HL-60/S4 (cell line): ENCODE measurements at regions not wholly inside any gene's neighbourhood (a gene's known extent, or its start where the extent isn't known, plus 50 kb on each side); places are given as distances from the start of the nearest gene placed in this dataset.
"Not testable (repeated sequence)": the region's sequence is repeated elsewhere in the genome, so short reads cannot be mapped to it uniquely, and the experiment has no call there.

Experiments
- in situ Hi-C: fragments of 300-500 bp; cut with MboI; formaldehyde crosslinking; loops from 2 replicates; pipeline ENCODE4 v1.14.3; 2022; ENCODE audit warnings: low sequenced_read_pairs

DNA sequence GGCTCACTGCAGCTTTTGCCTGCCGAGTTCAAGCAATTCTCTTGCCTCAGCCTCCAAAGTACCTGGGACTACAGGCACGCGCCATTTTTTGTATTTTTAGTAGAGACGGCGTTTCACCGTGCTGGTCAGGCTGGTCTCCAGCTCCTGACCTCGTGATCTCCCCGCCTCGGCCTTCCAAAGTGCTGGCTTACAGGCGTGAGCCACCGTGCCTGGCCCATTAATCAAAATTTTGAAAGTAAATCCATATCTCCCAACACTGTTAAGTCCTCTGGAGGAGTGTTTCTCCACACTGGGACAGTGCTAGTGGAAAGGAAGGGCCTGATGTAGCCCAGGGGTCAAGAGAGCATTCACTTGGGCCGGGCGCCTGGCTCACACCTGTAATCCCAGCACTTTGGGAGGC, 644.6 kb downstream of the SH2D4B start:
- in situ Hi-C loops = no loop called here

DNA sequence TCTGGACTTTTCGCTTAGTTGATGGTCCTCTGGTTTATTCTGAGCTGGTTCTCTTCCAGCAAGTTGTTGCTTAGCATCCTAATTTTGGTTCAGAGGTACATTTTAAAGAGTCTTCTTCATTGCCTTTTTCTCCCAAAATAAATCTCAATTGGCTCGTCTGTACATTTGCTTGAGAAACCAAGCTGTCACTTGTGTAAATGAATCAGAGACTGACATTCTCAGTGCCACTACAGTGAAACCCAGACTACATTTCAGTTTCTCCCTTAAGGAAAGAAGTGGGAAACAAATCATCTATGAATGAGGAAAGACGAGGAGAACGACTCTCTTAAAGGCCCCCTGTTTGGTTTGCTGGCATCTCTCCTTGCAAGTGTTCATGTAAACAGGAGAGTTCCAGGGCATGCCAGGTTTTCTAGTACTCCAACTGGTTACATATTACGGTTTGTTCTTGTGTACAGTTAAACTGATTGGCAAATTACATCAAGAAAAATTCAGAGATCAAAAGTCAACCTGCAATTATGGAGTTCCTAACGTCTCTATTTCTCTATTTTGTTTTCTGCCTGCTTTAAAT, 654.6 kb downstream of the SH2D4B start:
- in situ Hi-C loops = no loop called here

DNA sequence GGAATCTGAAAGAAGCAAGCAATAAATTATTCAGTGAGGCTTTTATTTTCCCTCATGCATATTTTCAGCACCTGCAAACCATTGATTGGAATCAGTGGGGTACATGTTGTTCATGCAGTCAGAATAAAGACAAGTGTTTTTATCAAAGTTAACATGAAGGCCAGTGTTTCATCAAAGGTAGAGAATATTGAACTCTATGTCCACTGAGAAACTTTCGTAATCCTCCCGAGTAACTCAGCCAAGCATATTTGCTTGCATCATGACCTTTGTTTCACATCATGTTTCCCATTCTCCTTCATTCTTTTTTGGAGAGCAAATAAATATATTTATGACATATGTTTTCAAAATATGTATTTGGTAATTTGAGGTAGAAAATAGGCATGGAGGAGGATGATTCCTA, 663.1 kb downstream of the SH2D4B start:
- in situ Hi-C loops = no loop called here

DNA sequence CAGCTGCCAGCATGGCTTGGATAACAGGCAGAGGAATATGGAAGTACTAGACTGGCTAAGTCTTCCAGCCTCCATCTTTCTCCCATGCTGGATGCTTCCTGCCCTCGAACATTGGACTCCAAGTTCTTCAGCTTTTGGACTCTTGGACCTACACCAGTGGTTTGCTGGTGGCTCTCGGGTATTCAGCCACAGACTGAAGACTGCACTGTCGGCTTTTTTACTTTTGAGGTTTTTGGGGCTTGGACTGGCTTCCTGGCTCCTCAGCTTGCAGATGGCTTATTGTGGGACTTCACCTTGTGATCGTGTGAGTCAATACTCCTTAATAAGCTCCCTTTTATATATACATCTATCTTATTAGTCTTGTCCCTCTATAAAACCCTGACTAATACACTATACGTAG, 667.6 kb upstream of the NRG3 start:
- in situ Hi-C loops = not testable (repeated sequence)

DNA sequence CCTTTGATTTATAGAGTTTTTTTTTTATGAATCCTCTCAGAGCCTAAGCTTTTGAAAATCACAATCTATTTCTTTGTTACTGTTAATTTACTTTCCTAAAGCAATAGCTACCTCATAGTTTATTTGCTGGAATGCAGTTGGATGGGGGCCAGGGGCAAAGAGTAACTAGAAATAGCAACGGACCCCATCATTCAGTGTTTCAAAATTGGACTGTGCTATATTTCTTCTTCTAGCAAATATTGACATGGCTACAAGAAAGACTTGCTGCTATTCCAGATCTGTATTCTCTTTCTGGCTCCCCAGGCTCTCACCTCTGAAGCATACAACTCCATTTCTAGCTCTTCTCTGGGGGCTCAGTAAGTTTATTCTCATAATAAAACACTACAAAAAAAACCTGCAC, 661.6 kb upstream of the NRG3 start:
- in situ Hi-C loops = no loop called here

DNA sequence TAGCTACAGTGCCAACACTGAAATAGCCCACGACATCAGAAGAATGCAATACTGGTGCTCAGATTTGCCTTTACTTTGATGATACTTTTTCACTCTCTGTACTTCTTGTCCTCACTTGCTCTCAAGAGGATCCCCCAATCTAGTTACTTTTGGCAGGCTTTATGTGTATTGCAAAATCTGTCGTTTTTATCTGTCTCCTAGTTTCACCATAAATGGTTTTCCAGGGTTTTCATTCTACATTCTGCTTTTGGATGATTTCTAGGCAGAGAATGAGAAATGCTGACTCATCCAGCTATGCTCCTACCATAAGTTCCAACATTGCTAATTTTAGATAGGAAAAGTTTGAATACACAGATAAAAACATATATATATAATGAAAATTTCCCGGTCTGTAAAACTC, 659.5 kb upstream of the NRG3 start:
- in situ Hi-C loops = no loop called here

DNA sequence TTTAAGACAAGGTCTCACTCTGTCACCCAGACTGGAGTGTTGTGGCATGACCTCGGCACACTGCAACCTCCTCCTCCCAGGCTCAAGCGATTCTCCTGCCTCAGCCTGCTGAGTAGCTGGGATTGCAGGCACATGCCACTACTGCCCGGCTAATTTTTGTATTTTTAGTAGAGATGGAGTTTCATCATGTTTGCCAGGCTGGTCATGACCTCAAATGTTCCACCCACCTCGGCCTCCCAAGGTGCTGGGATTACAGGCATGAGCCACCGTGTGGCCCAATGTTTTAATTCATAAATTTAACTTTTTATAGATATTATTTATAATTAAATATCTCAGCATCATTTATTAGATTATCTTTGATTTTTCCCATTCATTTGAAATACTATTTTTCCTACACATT, 658.0 kb upstream of the NRG3 start:
- in situ Hi-C loops = no loop called here

DNA sequence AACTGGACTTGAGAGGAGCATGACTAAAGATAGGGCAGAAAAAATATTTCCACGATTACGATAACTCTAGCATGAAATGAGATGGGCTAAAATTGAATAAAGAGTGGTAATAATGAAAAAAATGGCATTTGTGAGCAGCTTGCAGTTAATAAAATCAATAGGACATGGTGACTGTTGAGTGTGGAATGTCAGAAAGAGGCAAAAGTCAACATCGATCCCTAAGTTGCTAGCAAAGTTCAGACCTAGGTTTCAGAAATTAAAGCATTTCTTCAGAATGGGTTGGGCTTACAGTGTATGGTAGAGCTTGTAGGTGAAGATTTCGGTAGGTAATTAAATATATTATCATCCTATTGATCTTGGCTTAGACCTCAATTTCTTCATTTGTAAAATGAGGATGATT, 656.7 kb upstream of the NRG3 start:
- in situ Hi-C loops = no loop called here

DNA sequence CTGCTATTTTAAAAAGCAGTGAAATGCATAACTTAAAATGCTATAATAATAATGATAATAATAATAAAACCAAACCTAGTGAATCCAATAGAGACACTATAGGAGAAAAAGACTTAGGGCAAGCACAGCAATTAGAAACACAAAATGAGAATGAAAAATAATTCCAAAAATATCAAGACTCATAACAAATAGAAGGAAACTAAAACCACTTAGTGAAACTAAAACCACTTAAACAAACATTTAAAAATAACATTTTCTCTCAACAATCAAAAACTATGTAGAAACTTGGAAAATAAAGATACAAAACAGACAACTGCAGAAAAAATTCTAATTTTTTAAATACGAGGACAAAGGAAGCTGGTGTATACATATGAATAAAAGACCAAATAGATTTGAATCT, 655.2 kb upstream of the NRG3 start:
- in situ Hi-C loops = no loop called here

DNA sequence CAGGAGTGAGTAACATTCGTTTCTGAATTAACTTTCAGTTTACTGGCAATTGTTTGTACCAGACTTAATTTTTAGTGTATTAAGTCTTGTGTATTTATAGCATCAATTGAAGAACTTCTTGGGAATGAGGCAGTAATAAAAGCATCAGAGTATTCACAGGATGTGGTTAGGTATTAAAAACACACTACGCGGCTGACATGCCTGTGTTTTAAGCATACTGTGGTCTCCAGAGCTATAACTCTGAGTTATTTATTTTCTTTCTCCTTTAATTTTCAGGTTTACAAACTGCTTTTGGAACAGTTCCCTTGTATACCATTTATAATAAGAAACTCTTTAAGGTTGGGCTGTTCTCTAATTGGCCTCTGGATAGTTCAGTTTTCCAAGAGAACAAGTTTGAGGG, 626.1 kb upstream of the NRG3 start:
- in situ Hi-C loops = no loop called here

DNA sequence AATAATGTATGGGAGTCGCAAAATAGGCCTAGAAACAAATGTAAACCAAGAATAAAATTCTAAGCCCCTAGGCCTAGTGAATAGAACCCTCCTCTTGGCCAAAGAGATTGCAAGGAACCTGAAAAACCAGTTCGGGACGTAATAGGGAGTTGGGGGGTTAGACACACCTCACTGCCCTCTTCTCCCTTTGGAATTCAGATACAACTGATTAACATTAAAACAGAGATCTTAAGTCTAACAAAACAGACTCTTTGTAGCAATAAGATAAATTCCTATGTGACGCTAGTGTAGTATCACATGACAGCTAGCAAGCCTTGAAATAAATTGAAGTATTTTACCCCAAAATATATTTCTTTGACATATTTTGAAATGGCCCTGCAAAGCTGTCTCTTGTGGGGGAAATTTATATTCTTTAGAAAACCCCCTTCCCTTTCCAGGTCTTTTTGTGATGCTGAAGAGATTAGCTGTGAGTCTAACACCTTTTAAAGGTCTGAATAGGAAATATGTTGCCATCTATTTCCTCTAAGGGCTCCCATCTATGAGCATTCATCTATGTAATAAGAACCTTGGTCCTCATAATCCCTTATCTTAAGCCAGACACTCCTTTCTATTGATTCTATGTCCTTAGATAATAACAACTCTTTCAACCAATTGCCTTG, 623.4 kb upstream of the NRG3 start:
- in situ Hi-C loops = no loop called here

DNA sequence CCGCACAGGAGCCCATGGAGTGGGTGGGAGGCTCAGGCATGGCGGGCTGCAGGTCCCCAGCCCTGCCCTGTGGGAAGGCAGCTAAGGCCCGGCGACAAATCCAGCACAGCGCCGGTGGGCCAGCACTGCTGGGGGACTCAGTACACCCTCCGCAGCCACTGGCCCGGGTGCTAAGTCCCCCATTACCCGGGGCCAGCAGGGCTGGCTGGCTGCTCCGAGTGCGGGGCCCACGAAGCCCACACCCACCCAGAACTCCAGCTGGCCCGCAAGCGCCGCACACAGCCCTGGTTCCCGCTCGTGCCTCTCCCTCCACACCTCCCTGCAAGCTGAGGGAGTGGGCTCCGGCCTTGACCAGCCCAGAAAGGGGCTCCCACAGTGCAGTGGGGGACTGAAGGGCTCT, 610.0 kb upstream of the NRG3 start:
- in situ Hi-C loops = not testable (repeated sequence)

DNA sequence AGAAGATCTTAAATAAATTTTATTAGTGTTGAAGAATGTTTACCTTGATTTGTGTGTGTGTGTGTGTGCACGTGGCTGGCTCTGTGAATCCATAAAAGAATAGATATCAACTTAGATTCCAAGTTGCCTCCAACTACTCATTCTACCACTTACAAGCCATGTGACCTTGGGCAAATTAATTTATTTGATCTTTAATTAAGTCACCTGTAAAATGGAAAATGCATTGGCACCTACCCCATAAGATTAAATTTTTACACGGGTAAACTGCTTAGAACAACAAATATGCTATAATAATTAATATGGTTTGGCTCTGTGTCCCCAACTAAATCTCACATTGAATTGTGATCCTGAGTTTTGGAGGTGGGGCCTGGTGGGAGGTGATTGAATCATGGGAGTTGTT, 604.9 kb upstream of the NRG3 start:
- in situ Hi-C loops = no loop called here

DNA sequence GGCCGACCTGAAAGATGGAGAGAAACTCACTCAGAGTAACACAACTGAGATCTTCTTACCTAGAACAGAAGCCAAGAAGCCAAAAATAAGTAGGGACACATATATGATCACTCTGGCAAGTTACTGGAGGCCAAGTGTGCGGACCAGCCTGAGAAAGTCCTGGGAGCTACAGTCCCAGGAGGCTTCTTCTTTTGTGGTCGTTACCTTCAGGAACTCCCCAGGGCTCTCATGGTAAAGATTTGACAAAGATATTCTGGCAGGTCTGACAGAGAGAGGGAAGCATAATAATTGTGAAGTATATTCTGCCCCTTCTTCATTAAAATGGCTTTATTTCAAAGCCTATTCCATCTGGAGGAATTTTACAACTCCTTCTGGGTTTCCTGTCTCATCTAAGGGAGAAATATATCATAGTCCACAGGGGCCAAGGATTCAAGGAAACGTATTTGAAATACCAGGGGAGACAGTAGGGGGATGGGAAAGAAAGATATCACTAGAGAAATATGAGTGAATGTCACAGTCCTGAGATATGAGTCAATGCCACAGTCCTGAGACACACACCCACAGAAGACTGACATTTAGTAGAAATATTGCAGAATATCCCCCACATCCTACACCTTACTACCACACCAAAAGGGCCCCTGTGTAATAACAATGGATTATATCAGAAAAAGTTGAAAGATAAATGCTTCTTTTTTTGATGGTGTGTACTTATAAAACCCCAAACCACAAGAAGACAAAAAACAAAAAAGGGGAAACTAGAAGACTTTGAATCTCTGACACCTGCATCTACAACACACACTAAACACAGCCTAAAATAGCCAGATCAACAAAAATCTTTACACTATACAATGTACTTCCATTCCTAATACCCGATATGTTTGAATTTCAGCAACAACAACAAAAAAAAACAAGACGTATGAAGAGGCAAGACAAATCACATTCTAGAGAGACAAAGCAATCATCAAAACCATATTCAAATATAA, 594.2 kb upstream of the NRG3 start:
- in situ Hi-C loops = no loop called here

DNA sequence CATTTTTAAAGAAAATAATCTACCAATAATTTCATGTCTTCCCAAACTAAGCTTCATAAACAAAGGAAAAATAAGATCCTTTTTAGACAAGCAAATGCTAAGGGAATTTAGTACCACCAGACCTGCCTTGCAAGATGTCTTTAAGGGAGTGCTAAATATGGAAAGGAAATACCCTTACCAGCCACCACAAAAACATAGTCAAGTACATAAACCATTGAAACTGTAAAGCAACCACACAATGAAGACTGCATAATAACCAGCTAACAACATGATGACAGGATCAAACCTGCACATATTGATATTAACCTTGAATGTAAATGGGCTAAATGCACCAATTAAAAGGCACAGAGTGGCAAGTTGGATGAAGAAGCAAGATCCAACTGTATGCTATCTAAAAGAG, 586.5 kb upstream of the NRG3 start:
- in situ Hi-C loops = no loop called here

DNA sequence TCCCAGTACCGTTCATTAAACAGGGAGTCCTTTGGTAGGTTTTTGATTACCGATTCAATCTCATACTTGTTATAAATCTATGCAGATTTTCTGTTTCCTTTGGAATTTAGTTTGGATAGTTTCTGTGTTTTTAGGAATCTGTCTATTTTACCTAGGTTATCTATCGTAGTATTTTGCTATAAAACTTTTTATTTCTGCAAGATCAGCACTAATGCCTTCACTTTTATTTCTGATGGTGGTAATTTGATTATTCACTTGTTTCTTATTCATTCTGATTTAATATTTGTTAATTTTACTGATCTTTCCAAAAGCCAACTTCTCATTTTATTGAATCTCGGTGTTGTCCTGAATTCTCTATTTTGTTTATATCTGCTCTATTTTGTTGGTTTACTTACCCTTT, 577.7 kb upstream of the NRG3 start:
- in situ Hi-C loops = no loop called here

DNA sequence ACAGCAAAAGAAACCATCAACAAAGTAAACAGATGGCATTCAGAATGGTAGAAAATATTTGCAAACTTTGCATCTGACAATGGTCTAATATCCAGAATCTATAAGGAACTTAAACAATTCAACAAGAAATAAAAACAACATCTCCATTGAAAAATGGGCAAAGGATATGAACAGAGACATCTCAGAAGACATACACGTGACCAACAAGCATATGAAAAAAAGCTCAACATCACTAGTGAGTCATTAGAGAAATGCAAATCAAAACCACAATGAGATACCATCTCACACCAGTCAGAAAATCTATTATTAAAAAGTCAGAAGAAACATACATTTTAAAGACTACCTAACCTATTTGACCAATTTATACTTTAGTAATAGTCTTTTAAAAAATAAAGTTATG, 571.3 kb upstream of the NRG3 start:
- in situ Hi-C loops = no loop called here

DNA sequence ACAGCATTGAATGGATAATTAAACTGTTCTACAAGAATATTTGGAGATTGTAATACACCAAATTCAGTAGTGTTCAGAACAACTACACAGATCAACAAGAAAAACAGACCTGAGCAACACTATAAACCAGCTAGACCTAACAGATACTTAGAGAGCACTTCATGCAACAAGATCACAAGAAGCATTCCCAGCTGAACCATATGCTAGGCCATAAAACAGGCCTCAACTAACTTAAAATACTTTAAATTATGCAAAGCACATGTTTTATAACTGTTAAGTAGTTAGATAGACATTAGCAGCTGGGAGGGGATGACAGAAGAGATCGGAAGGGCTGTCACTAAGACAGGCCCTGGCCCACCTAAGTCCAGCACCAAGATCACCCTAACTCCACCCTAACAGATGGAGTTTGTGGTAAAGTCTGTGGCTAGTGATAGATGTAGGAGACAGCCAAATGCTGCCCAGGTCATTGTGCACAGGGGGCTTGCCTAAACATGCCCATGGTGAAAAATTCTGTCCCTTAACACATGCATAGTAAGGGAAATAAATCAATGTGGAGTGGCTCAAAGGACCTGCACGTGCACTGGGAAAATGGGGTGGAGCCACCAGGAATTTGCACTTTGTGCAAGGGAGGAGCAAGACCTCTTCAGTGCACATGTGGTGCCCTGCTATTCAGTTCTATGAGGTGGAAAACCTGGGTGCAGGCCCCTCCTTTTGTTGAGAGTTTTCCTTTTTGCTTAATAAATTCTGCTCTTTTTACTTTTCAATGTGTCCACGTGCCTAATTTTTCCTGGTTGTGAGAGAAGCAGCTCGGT, 567.8 kb upstream of the NRG3 start:
- in situ Hi-C loops = no loop called here

DNA sequence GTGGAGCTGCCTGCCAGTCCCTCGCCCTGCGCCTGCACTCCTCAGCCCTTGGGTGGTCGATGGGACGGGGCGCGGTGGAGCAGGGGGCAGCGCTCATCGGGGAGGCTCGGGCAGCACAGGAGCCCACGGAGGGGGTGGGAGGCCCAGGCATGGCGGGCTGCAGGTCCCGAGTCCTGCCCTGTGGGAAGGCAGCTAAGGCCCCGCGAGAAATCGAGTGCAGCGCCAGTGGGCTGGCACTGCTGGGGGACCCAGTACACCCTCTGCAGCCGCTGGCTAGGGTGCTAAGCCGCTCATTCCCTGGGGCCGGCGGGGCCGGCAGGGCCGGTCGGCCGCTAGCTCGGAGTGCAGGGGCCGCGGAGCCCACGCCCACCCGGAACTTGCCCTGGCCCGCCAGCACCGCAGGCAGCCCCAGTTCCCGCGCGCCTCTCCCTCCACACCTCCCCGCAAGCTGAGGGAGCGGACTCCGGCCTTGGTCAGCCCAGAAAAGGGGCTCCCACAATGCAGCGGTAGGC, 565.9 kb upstream of the NRG3 start:
- in situ Hi-C loops = no loop called here

DNA sequence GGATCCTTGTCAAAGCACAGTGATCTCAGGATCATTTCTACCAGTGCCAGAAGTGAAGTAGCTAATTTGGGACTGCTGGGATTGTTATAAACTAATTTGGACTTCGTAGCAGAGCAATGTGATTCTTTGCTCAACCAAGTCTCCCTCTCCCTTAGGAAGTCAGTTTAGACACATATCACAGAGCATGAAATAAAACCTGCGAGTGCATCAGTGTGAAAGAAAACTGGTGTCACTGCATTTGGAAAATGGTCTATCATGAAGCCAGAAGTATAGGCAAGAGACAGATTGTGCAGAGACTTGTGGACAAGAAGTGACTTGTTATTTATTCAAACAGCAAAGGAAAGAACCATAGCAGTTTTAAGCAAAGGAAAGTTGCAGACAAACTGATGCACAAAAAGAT, 560.5 kb upstream of the NRG3 start:
- in situ Hi-C loops = no loop called here

DNA sequence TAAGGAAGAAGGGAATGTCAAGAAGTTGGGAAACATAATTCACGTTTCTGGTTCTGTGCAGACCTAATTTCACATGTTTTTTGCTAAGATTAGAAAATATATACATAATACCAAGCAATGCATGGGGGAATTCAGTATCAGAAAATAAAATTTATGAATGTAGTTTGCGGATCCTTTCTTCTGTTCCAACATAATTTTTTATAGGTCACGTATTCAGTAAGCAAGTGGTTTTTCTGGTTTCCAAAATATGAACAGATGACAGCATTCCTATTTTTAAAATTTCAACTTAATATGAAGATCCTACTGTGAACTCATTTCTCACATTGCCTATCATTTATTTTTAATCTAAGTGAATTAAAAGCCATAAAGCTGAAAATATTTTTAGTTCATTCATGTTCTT, 560.0 kb upstream of the NRG3 start:
- in situ Hi-C loops = no loop called here
